NB4 (cell line): ENCODE measurements at regions not wholly inside any gene's neighbourhood (a gene's known extent, or its start where the extent isn't known, plus 50 kb on each side); places are given as distances from the start of the nearest gene placed in this dataset.

Experiments used
- DNase-seq: peaks from one replicate; pipeline ENCODE4 v3.0.0; 2010; ENCODE audit warnings: low read depth
- H3K4me3 ChIP-seq: one replicate; pipeline ENCODE4 v1.5.1; 2011; ENCODE audit warnings: mild to moderate bottlenecking, low read depth, low read length, moderate library complexity
- CTCF ChIP-seq: IDR thresholded peaks from one replicate; pipeline ENCODE4 v1.5.1; 2012; ENCODE audit warnings: low read depth, low read length
- MAX ChIP-seq: IDR thresholded peaks from 2 replicates; pipeline ENCODE4 v1.6.1; 2011; ENCODE audit warnings: low read depth, low read length
- MYC ChIP-seq: IDR thresholded peaks from 2 replicates; pipeline ENCODE4 v1.6.1; 2011; ENCODE audit warnings: low read depth, low read length
- POLR2A ChIP-seq: IDR thresholded peaks from 2 replicates; pipeline ENCODE4 v1.6.1; 2011; ENCODE audit warnings: mild to moderate bottlenecking; ENCODE audit not compliant: insufficient read length; ENCODE audit errors: extremely low read depth

GRCh38 chr17:16881239-16881924 lies 90.5 kb downstream of the TNFRSF13B start:
- no peak overlapping the region for H3K4me3 ChIP-seq
- DNase-seq = no peak
- TF ChIP-seq MAX = no peak
- no peak for TF ChIP-seq MYC
- no peak for TF ChIP-seq POLR2A
- TF ChIP-seq CTCF = no peak

- no peak overlapping the region for H3K4me3 ChIP-seq
- no peak for DNase-seq
- TF ChIP-seq CTCF = no peak
- no peak for TF ChIP-seq POLR2A
- no peak for TF ChIP-seq MAX
- no peak for TF ChIP-seq MYC
These were observed 91.1 kb downstream of the TNFRSF13B start for GRCh38 chr17:16880843-16881230.

GRCh38 chr17:16880121-16880842 lies 91.6 kb downstream of the TNFRSF13B start:
- TF ChIP-seq MAX = no peak
- TF ChIP-seq POLR2A = no peak
- no peak for TF ChIP-seq CTCF
- TF ChIP-seq MYC = no peak
- no peak for DNase-seq
- H3K4me3 ChIP-seq = no peak overlapping the region

GRCh38 chr17:16879686-16880085 lies 92.2 kb downstream of the TNFRSF13B start:
- H3K4me3 ChIP-seq = no peak overlapping the region
- no peak for DNase-seq
- no peak for TF ChIP-seq MYC
- TF ChIP-seq POLR2A = no peak
- TF ChIP-seq CTCF = no peak
- no peak for TF ChIP-seq MAX

- DNase-seq = no peak
- TF ChIP-seq MYC (no peak), CTCF (no peak)
- H3K4me3 ChIP-seq = no peak overlapping the region
These were observed 93.3 kb downstream of the TNFRSF13B start for GRCh38 chr17:16878606-16879005.

- DNase-seq = no peak
- no peak overlapping the region for H3K4me3 ChIP-seq
- TF ChIP-seq POLR2A = no peak
These were observed 93.8 kb downstream of the TNFRSF13B start for GRCh38 chr17:16878084-16878483.
